ENCODE measurements at regions not wholly inside any gene's neighbourhood (a gene's known extent, or its start where the extent isn't known, plus 50 kb on each side); places are given as distances from the start of the nearest gene placed in this dataset.

GRCh38 chr20:17869295-17869994 lies 99.1 kb downstream of the SNX5 start:
- DNase-seq (ENCODE audit: extremely low spot score), result no peak
- POLR2A ChIA-PET, result no interaction called here
- no peak for TF ChIP-seq LEF1 (IDR thresholded peaks at IDR 0.05; ENCODE audit: borderline replicate concordance)
- no peak for TF ChIP-seq FOXM1 (IDR thresholded peaks at IDR 0.05; ENCODE audit: borderline replicate concordance)
- no peak for TF ChIP-seq NFRKB (IDR thresholded peaks at IDR 0.05)
- TF ChIP-seq HDGF (IDR thresholded peaks at IDR 0.05; ENCODE audit: borderline replicate concordance), result no peak
- CTCF ChIA-PET, result no interaction called here

- no peak for TF ChIP-seq FOXK2 (IDR thresholded peaks at IDR 0.05)
- no peak for TF ChIP-seq L3MBTL2 (conservative IDR thresholded peaks at IDR 0.05)
- no peak for TF ChIP-seq ZNF384 (IDR thresholded peaks at IDR 0.05)
- TF ChIP-seq CTBP1 (IDR thresholded peaks at IDR 0.05; ENCODE audit: borderline replicate concordance), result no peak
- no peak for TF ChIP-seq TARDBP (IDR thresholded peaks at IDR 0.05)
- no peak for TF ChIP-seq NFRKB (IDR thresholded peaks at IDR 0.05)
- TF ChIP-seq BHLHE40 (IDR thresholded peaks at IDR 0.05; ENCODE audit: borderline replicate concordance), result no peak
- no peak for TF ChIP-seq FOXA1 (IDR thresholded peaks at IDR 0.05)
- TF ChIP-seq ELF4 (IDR thresholded peaks at IDR 0.05), result no peak
- no peak for TF ChIP-seq FOXM1 (IDR thresholded peaks at IDR 0.05; ENCODE audit: borderline replicate concordance)
- TF ChIP-seq ARNT (IDR thresholded peaks at IDR 0.05), result no peak
- no peak for TF ChIP-seq PKNOX1 (IDR thresholded peaks at IDR 0.05)
- TF ChIP-seq HDGF (IDR thresholded peaks at IDR 0.05; ENCODE audit: borderline replicate concordance), result no peak
- no peak for TF ChIP-seq SP1 (IDR thresholded peaks at IDR 0.05)
- no peak for TF ChIP-seq LEF1 (IDR thresholded peaks at IDR 0.05; ENCODE audit: borderline replicate concordance)
- TF ChIP-seq SUZ12 (IDR thresholded peaks at IDR 0.05), result no peak
These were observed 99.8 kb downstream of the SNX5 start for GRCh38 chr20:17868700-17869231.

GRCh38 chr20:17868151-17868550 lies 100.4 kb downstream of the SNX5 start:
- CTCF ChIA-PET, result no interaction called here
- POLR2A ChIA-PET, result no interaction called here
- no peak for TF ChIP-seq CTBP1 (IDR thresholded peaks at IDR 0.05; ENCODE audit: borderline replicate concordance)
- TF ChIP-seq NFRKB (IDR thresholded peaks at IDR 0.05), result no peak
- DNase-seq (ENCODE audit: extremely low spot score), result no peak

More at GRCh38 chr20:17868700-17869231, 99.8 kb downstream of the SNX5 start:
- CTCF ChIA-PET, result no interaction called here
- POLR2A ChIA-PET, result no interaction called here
- no peak for DNase-seq (ENCODE audit: extremely low spot score)

DNA sequence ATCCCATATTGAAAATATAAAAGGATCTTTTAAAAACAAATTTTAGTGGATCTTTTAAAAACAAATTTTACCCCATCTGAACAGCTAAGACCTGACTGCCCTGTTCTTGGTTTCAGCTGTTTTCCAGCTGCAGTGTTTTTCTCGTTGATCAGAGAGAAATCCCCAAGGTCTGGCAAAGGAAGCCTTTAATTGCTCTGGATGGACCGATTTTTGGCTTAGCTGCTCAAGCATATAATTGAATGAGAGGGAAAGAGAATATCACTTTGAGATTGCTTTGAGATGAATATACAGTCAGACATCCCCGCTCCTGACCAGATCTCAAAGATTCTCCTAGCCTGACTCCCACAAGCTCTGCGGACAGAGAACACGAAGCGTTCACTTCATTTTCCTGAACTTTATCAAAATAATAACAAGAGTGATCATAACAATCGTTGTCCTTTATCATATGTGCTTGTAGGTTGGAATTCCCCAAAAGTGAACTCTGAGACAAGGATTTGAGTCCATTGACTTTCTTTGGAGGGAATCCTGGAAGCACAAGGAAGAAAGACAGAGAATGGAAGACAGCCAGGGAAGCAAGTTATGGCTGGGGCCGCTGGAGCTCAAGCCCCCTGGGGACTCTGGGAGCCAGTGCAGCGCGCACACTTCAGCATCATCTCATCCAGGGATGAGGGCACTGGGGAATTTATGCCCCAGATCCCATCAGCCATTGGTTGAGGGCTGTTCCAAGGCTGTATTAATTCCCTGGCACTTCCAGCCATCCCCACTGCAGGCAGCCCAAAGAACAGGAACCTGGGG lies 101.3 kb downstream of the SNX5 start:
- no peak for TF ChIP-seq TARDBP (IDR thresholded peaks at IDR 0.05)
- POLR2A ChIA-PET, result no interaction called here
- CTCF ChIA-PET, result no interaction called here
- no peak for DNase-seq (ENCODE audit: extremely low spot score)

GRCh38 chr20:17866234-17867001 lies 102.2 kb downstream of the SNX5 start:
- POLR2A ChIA-PET, result no interaction called here
- DNase-seq (ENCODE audit: extremely low spot score), result no peak
- no peak for TF ChIP-seq HDGF (IDR thresholded peaks at IDR 0.05; ENCODE audit: borderline replicate concordance)
- CTCF ChIA-PET, result interaction anchor here (0.6 kb wide), 1 partner anchor 26 kb away, joined by 3 read pairs; no protein-coding TSS in a partner anchor

DNA sequence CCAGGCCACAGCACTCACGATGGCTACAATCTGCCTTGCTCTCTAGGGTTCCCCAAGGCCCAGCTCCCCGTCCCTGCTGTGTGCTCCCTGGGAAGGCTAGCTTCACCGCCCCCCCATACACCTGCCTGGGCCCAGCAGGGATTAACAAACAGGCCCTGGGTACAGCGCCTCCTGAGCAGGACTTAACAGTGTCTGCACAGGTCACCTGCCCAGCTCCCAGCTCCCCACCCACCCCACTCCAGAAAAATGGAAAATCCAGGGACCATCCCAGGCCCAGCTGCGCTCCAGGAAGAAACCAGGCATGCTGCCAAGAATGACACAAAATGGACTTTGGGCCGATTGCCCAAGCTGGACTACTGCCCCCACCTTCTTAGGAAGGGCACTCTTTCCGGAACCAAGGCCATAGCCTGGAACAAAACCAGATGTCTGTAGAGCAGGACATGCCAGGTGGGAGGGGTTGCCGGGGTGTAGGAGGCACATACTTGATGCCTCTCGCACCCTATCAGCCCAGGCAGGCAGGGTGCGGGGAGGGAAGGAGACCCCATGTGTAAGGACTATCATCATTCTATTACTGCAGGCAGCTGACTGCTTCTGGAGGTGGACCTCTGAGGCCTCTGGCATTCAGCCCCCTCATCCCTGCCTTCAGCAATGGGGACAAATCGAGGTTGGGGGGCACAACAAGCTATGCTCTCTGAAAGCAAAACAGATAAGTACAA lies 104.9 kb downstream of the SNX5 start:
- no peak for DNase-seq (ENCODE audit: extremely low spot score)
- ChIA-PET CTCF (no interaction called here), POLR2A (no interaction called here)
- no peak for TF ChIP-seq CTBP1 (IDR thresholded peaks at IDR 0.05; ENCODE audit: borderline replicate concordance)
- no peak for TF ChIP-seq FOXK2 (IDR thresholded peaks at IDR 0.05)
- TF ChIP-seq BHLHE40 (IDR thresholded peaks at IDR 0.05; ENCODE audit: borderline replicate concordance), result no peak
- no peak for TF ChIP-seq ELF4 (IDR thresholded peaks at IDR 0.05)
- no peak for TF ChIP-seq SP1 (IDR thresholded peaks at IDR 0.05)
- TF ChIP-seq SUZ12 (IDR thresholded peaks at IDR 0.05), result no peak
- TF ChIP-seq FOXA1 (IDR thresholded peaks at IDR 0.05), result no peak
- TF ChIP-seq L3MBTL2 (conservative IDR thresholded peaks at IDR 0.05), result no peak
- no peak for TF ChIP-seq ZNF384 (IDR thresholded peaks at IDR 0.05)
- no peak for TF ChIP-seq HDGF (IDR thresholded peaks at IDR 0.05; ENCODE audit: borderline replicate concordance)
- no peak for TF ChIP-seq ARNT (IDR thresholded peaks at IDR 0.05)

DNA sequence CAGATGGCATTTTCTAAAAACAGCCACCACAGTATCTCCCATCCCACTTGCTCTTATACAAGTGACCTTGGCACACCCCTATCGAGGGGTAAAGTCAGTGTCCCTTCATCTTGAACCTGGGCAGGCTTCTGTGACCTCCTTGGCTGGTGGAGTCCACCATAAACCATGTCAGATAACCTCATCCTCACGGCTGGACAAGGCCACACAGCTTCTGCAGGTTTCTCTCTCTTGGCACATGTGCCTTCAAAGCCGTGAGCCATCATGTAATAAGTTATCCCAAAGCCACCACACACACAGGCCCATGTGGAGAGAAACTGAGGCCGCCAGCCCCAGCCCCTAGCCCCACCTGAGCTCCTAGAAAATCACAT lies 105.4 kb downstream of the SNX5 start:
- POLR2A ChIA-PET, result no interaction called here
- TF ChIP-seq LEF1 (IDR thresholded peaks at IDR 0.05; ENCODE audit: borderline replicate concordance) (no peak), CTBP1 (IDR thresholded peaks at IDR 0.05; ENCODE audit: borderline replicate concordance) (no peak), NFRKB (IDR thresholded peaks at IDR 0.05) (no peak), SP1 (IDR thresholded peaks at IDR 0.05) (no peak), L3MBTL2 (conservative IDR thresholded peaks at IDR 0.05) (no peak), ARNT (IDR thresholded peaks at IDR 0.05) (no peak), ELF4 (IDR thresholded peaks at IDR 0.05) (no peak), TARDBP (IDR thresholded peaks at IDR 0.05) (no peak), HDGF (IDR thresholded peaks at IDR 0.05; ENCODE audit: borderline replicate concordance) (no peak), ZNF384 (IDR thresholded peaks at IDR 0.05) (no peak), PKNOX1 (IDR thresholded peaks at IDR 0.05) (no peak), FOXA1 (IDR thresholded peaks at IDR 0.05) (no peak), BHLHE40 (IDR thresholded peaks at IDR 0.05; ENCODE audit: borderline replicate concordance) (no peak), FOXK2 (IDR thresholded peaks at IDR 0.05) (no peak), SUZ12 (IDR thresholded peaks at IDR 0.05) (no peak)
- no peak for DNase-seq (ENCODE audit: extremely low spot score)
- CTCF ChIA-PET, result no interaction called here

Measured in HEK293T (cell line).